Fibroblast of peridontal ligament (primary cell): ENCODE measurements at regions not wholly inside any gene's neighbourhood (a gene's known extent, or its start where the extent isn't known, plus 50 kb on each side); places are given as distances from the start of the nearest gene placed in this dataset.
"Not testable (repeated sequence)": the region's sequence is repeated elsewhere in the genome, so short reads cannot be mapped to it uniquely, and the experiment has no call there.

ENCODE experiments used
- DNase-seq: peaks from one replicate; pipeline ENCODE4 v3.0.0-alpha.2; 2010; ENCODE audit errors: extremely low read depth

- DNase-seq: no peak
Observed at GRCh38 chr16:72657164-72657563, 390.8 kb downstream of the ZFHX3 start.

- no peak for DNase-seq
Observed at GRCh38 chr16:72654535-72654934, 393.4 kb downstream of the ZFHX3 start.

GRCh38 chr16:72649254-72649944, 398.5 kb downstream of the ZFHX3 start:
- DNase-seq: no peak

GRCh38 chr16:72646615-72647014, 401.3 kb downstream of the ZFHX3 start:
- no peak for DNase-seq

GRCh38 chr16:72645538-72645937, 402.4 kb downstream of the ZFHX3 start:
- peak; percentile 29 for DNase-seq

GRCh38 chr16:72644911-72645310, 403.0 kb downstream of the ZFHX3 start:
- no peak for DNase-seq

GRCh38 chr16:72639494-72639893, 408.4 kb downstream of the ZFHX3 start:
- DNase-seq: no peak

GRCh38 chr16:72637306-72637705, 410.6 kb downstream of the ZFHX3 start:
- DNase-seq: peak; percentile 78

GRCh38 chr16:72635694-72636093, 412.2 kb downstream of the ZFHX3 start:
- no peak for DNase-seq

- no peak for DNase-seq
Observed at GRCh38 chr16:72635104-72635503, 412.8 kb downstream of the ZFHX3 start.

- DNase-seq: not testable (repeated sequence)
Observed at GRCh38 chr16:72627182-72627896, 420.6 kb downstream of the ZFHX3 start.

- DNase-seq: no peak
Observed at GRCh38 chr16:72626623-72627022, 421.3 kb downstream of the ZFHX3 start.

- DNase-seq: no peak
Observed at GRCh38 chr16:72621651-72622050, 426.3 kb downstream of the ZFHX3 start.

- DNase-seq: no peak
Observed at GRCh38 chr16:72620853-72621252, 427.1 kb downstream of the ZFHX3 start.

GRCh38 chr16:72620348-72620747, 427.6 kb downstream of the ZFHX3 start:
- DNase-seq: no peak

GRCh38 chr16:72615856-72616255, 432.1 kb downstream of the ZFHX3 start:
- DNase-seq: no peak

- no peak for DNase-seq
Observed at GRCh38 chr16:72612718-72613117, 435.2 kb downstream of the ZFHX3 start.

GRCh38 chr16:72612256-72612655, 435.7 kb downstream of the ZFHX3 start:
- DNase-seq: peak; percentile 78

GRCh38 chr16:72609933-72610332, 438.0 kb upstream of the PMFBP1 start:
- DNase-seq: no peak

- no peak for DNase-seq
Observed at GRCh38 chr16:72609066-72609465, 437.1 kb upstream of the PMFBP1 start.

- no peak for DNase-seq
Observed at GRCh38 chr16:72604375-72604774, 432.4 kb upstream of the PMFBP1 start.

- no peak for DNase-seq
Observed at GRCh38 chr16:72602499-72602898, 430.5 kb upstream of the PMFBP1 start.

- DNase-seq: no peak
Observed at GRCh38 chr16:72598696-72599095, 426.7 kb upstream of the PMFBP1 start.
